Spleen (tissue), 7 donors: ENCODE measurements at regions not wholly inside any gene's neighbourhood (a gene's known extent, or its start where the extent isn't known, plus 50 kb on each side); places are given as distances from the start of the nearest gene placed in this dataset.

Source experiments
- CTCF ChIP-seq, 11 experiments: fragments of 200-600 bp in 7 of 11; fragments of 450-650 bp in 4 of 11; sonication (generic) in 4 of 11; IDR thresholded peaks in 8 of 11; conservative IDR thresholded peaks in 3 of 11; 1 replicate in 7 of 11; 2 replicates in 4 of 11; pipeline versions ENCODE4 v1.4.0 to v1.8.0; 2016 to 2021; ENCODE audit warnings: antibody characterized with exemption in 11 of 11, inconsistent platforms in 4 of 11, mild to moderate bottlenecking in 1 of 11
- POLR2A ChIP-seq, 3 donors: fragments of 450-650 bp; IDR thresholded peaks; one replicate each; pipeline ENCODE4 v1.5.1; 2017; ENCODE audit warnings: antibody characterized with exemption in 3 of 3, mild to moderate bottlenecking in 1 of 3
- POLR2AphosphoS5 ChIP-seq, 3 donors: sonication (generic); formaldehyde crosslinking; IDR thresholded peaks; one replicate each; pipeline ENCODE4 v1.5.1; 2017; ENCODE audit warnings: antibody characterized with exemption in 3 of 3
- donor health status: DM: no; HTN: no; CAD: no; lungs with moderate emphysema.
- donor health status: DM: no; HTN: no; CAD: no.
- donor health status: DM: no; HTN: no; CAD: no.

DNA sequence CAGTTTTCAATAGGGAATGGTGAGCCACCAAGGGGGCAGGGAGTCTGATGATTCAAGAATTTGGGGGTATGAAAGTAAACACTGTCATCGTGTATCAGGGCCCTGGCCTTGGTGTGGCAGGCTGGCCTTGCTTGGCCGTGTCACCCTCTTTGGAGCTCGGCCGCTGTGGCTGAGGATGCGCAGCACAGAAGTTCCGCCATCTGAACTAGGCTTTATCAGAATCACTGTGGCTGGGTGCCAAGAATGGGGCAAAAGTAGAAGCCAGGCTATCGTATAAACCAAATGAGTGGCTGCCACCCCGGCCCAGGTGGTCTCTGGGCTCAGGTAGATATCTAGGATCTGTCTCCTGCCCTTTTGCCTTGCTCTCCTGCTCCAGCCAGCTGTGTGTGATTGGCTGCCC, 137.4 kb downstream of the PAPOLA start:
- TF ChIP-seq CTCF (IDR thresholded peaks at IDR 0.05 in 8 of 11, conservative IDR thresholded peaks at IDR 0.05 in 3 of 11) (no peak), POLR2A (IDR thresholded peaks at IDR 0.05) (no peak), POLR2AphosphoS5 (IDR thresholded peaks at IDR 0.05) (no peak)
